ENCODE measurements at regions not wholly inside any gene's neighbourhood (a gene's known extent, or its start where the extent isn't known, plus 50 kb on each side); places are given as distances from the start of the nearest gene placed in this dataset.
A peak's percentile ranks its signal among the peaks of the same experiment; 100 is the strongest.

- DNase-seq: no peak
- TF ChIP-seq CTCF (IDR thresholded peaks at IDR 0.05; ENCODE audit: borderline replicate concordance): no peak
- Histone ChIP-seq H3K9me3 (replicated peaks) (no peaks in the 10 kb centered on the region), H3K4me1 (peaks cover 59% of the 10 kb centered on the region), H3K4me3 (no peak overlapping the region), H3K27me3 (ENCODE audit: low read depth) (peaks cover 49% of the 10 kb centered on the region), H3K36me3 (no peaks in the 10 kb centered on the region), H3K27ac (replicated peaks) (peak overlapping the region; percentile 62)
- intact Hi-C loops (cut with micrococcal nuclease): no loop called here
Observed at GRCh38 chr3:193983846-193984818, 151.8 kb upstream of the HES1 start.

- no peak for TF ChIP-seq CTCF (IDR thresholded peaks at IDR 0.05; ENCODE audit: borderline replicate concordance)
- peaks cover 57% of the 10 kb centered on the region for H3K4me1 ChIP-seq
- intact Hi-C loops (cut with micrococcal nuclease): no loop called here
- peak overlapping the region; percentile 62 for H3K27ac ChIP-seq (replicated peaks)
- no peak overlapping the region for H3K4me3 ChIP-seq
- no peaks in the 10 kb centered on the region for H3K36me3 ChIP-seq
- peaks cover 47% of the 10 kb centered on the region for H3K27me3 ChIP-seq (ENCODE audit: low read depth)
- DNase-seq: no peak
- peaks cover 6% of the 10 kb centered on the region for H3K9me3 ChIP-seq (replicated peaks)
Observed at GRCh38 chr3:193984876-193985275, 151.1 kb upstream of the HES1 start.

- intact Hi-C loops (cut with micrococcal nuclease): no loop called here
- H3K4me3 ChIP-seq: no peak overlapping the region
Observed at GRCh38 chr3:193987186-193987585, 148.8 kb upstream of the HES1 start.

GRCh38 chr3:193989186-193989585 lies 146.8 kb upstream of the HES1 start:
- Histone ChIP-seq H3K4me1 (peaks cover 15% of the 10 kb centered on the region), H3K4me3 (no peak overlapping the region), H3K27ac (replicated peaks) (no peak overlapping the region), H3K27me3 (ENCODE audit: low read depth) (peaks cover 51% of the 10 kb centered on the region), H3K9me3 (replicated peaks) (peaks cover 11% of the 10 kb centered on the region), H3K36me3 (no peaks in the 10 kb centered on the region)
- no peak for TF ChIP-seq CTCF (IDR thresholded peaks at IDR 0.05; ENCODE audit: borderline replicate concordance)
- intact Hi-C loops (cut with micrococcal nuclease): no loop called here
- DNase-seq: no peak

More at GRCh38 chr3:193987186-193987585, 148.8 kb upstream of the HES1 start:
- H3K27me3 ChIP-seq (ENCODE audit: low read depth): peaks cover 49% of the 10 kb centered on the region
- TF ChIP-seq CTCF (IDR thresholded peaks at IDR 0.05; ENCODE audit: borderline replicate concordance): no peak
- peaks cover 35% of the 10 kb centered on the region for H3K4me1 ChIP-seq
- no peaks in the 10 kb centered on the region for H3K36me3 ChIP-seq
- H3K9me3 ChIP-seq (replicated peaks): peaks cover 11% of the 10 kb centered on the region
- no peak overlapping the region for H3K27ac ChIP-seq (replicated peaks)
- no peak for DNase-seq

- Histone ChIP-seq H3K27ac (replicated peaks) (no peak overlapping the region), H3K9me3 (replicated peaks) (peaks cover 11% of the 10 kb centered on the region), H3K36me3 (no peaks in the 10 kb centered on the region), H3K4me1 (peaks cover 16% of the 10 kb centered on the region), H3K27me3 (ENCODE audit: low read depth) (peaks cover 58% of the 10 kb centered on the region), H3K4me3 (no peak overlapping the region)
- intact Hi-C loops (cut with micrococcal nuclease): no loop called here
- no peak for DNase-seq
- no peak for TF ChIP-seq CTCF (IDR thresholded peaks at IDR 0.05; ENCODE audit: borderline replicate concordance)
Observed at GRCh38 chr3:193991666-193992424, 144.1 kb upstream of the HES1 start.

Measured in left ventricle myocardium inferior (tissue), 1 donor.